SH-SY5Y (cell line): ENCODE measurements at regions not wholly inside any gene's neighbourhood (a gene's known extent, or its start where the extent isn't known, plus 50 kb on each side); places are given as distances from the start of the nearest gene placed in this dataset.

Experiments used
- GATA2 ChIP-seq: IDR thresholded peaks from 2 replicates; pipeline ENCODE4 v1.6.1; 2011; ENCODE audit warnings: mild to moderate bottlenecking, low read depth, low read length
- GATA3 ChIP-seq: IDR thresholded peaks from 2 replicates; pipeline ENCODE4 v1.6.1; 2011; ENCODE audit warnings: low read depth, mild to moderate bottlenecking, low read length, moderate library complexity

GRCh38 chr13:53408306-53408705 lies 379.7 kb downstream of the OLFM4 start:
- no peak for TF ChIP-seq GATA2
- TF ChIP-seq GATA3 = no peak

- no peak for TF ChIP-seq GATA2
- TF ChIP-seq GATA3 = no peak
These were observed 380.4 kb downstream of the OLFM4 start for GRCh38 chr13:53408847-53409568.

- TF ChIP-seq GATA3 (no peak), GATA2 (no peak)
These were observed 382.9 kb downstream of the OLFM4 start for GRCh38 chr13:53411463-53411862.

GRCh38 chr13:53415135-53415534 lies 386.5 kb downstream of the OLFM4 start:
- TF ChIP-seq GATA2 (no peak), GATA3 (no peak)

- no peak for TF ChIP-seq GATA2
- no peak for TF ChIP-seq GATA3
These were observed 389.0 kb downstream of the OLFM4 start for GRCh38 chr13:53417601-53418000.

GRCh38 chr13:53422415-53422814 lies 393.8 kb downstream of the OLFM4 start:
- TF ChIP-seq GATA3 (no peak), GATA2 (no peak)

- TF ChIP-seq GATA3 (no peak), GATA2 (no peak)
These were observed 407.8 kb downstream of the OLFM4 start for GRCh38 chr13:53436396-53436795.

GRCh38 chr13:53439439-53440225 lies 411.0 kb downstream of the OLFM4 start:
- TF ChIP-seq GATA3 (no peak), GATA2 (no peak)

GRCh38 chr13:53442979-53443378 lies 414.4 kb downstream of the OLFM4 start:
- no peak for TF ChIP-seq GATA2

- TF ChIP-seq GATA3 (no peak), GATA2 (no peak)
These were observed 417.1 kb downstream of the OLFM4 start for GRCh38 chr13:53445686-53446085.

GRCh38 chr13:53447456-53447855 lies 418.8 kb downstream of the OLFM4 start:
- no peak for TF ChIP-seq GATA3

- TF ChIP-seq GATA3 (no peak), GATA2 (no peak)
These were observed 419.2 kb downstream of the OLFM4 start for GRCh38 chr13:53447863-53448262.

GRCh38 chr13:53460796-53461195 lies 432.2 kb downstream of the OLFM4 start:
- TF ChIP-seq GATA3 (no peak), GATA2 (no peak)

- TF ChIP-seq GATA2 (no peak), GATA3 (no peak)
These were observed 434.5 kb downstream of the OLFM4 start for GRCh38 chr13:53463106-53463505.

GRCh38 chr13:53466576-53466975 lies 438.0 kb downstream of the OLFM4 start:
- TF ChIP-seq GATA2 (no peak), GATA3 (no peak)

GRCh38 chr13:53473397-53473796 lies 444.8 kb downstream of the OLFM4 start:
- no peak for TF ChIP-seq GATA2
- no peak for TF ChIP-seq GATA3
